Islet precursor cell (in vitro differentiated cells): ENCODE measurements at regions not wholly inside any gene's neighbourhood (a gene's known extent, or its start where the extent isn't known, plus 50 kb on each side); places are given as distances from the start of the nearest gene placed in this dataset.
"Not testable (repeated sequence)": the region's sequence is repeated elsewhere in the genome, so short reads cannot be mapped to it uniquely, and the experiment has no call there.

Experiments
- DNase-seq: peaks from one replicate; pipeline ENCODE4 v3.0.0-alpha.2; 2018

GRCh38 chr15:91625506-91625905, 228.0 kb upstream of the SLCO3A1 start:
- DNase-seq = peak; percentile 83

DNA sequence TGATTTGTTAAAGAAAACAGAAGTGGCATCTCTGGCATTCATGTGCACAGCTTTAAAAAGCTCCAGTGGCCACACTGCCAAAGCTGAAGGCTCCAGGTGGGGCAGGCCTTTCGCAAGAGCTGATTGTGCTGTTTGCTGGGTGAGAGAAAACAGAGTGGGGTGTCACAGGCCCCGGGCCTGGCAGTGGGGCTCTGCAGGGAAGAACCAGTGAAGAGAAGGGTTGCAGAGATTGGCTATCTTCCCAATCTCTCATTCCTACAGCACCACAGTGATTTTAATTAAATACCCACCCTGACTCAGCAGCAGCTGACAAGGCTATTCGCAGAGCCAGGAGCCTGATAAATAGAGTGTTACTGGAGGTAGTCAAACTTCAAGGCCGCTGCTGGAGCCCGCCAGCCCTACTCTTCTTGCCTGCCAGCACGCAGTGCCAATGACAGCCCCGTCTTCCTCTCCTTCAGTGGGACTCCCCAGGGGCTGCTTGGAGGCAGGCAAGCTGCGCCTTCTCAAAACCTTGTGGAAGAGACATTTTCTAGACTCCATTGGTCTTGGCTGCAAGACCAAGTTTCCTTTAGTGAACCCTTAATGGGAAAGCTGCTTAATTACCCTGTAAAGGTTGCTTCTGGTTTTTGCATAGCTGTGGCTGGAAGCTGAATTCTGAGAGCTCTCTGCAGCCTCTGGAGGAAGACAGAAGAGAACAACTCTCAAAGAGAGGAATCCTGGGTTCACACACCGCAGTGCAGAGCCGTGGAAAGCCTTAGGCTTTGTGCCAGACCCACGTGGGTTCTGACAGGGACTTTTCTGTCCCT, 225.8 kb upstream of the SLCO3A1 start:
- peak; percentile 78 for DNase-seq

DNA sequence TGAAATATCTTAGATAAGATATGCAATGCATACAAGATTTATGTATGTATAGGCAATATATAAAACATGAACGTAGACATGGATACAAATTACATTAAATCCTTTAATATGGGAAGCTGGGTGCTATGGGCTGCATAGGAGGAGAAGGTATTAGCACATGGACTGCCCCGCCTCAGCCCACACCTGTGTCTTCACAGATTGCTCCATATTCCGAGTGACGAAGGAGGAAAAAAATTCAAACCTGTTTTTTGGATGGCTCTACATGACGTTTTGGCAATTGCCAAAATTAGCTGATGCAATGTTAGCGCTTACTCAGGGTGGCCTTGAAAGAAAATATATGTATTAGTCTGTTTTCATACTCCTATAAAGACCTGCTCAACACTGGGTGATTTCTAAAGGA, 223.4 kb upstream of the SLCO3A1 start:
- no peak for DNase-seq

DNA sequence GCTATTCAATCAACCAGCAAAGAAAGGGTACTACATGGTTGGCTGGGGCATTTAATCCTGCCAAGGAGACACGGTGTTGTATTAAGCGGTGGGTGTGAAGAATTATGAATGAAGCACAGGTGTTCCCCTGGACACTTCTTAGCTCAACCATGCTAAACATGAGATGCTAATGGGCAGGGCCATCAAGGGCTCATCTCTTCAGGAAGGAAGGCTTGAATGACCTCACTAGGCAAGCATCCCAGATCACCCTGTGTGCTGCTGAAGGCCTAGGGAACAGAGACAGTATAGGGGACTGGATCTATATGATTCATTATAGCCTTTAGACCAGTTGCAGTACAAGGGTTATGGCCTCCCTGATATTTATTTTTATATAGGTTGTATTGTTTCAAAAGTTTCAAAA, 221.3 kb upstream of the SLCO3A1 start:
- no peak for DNase-seq

DNA sequence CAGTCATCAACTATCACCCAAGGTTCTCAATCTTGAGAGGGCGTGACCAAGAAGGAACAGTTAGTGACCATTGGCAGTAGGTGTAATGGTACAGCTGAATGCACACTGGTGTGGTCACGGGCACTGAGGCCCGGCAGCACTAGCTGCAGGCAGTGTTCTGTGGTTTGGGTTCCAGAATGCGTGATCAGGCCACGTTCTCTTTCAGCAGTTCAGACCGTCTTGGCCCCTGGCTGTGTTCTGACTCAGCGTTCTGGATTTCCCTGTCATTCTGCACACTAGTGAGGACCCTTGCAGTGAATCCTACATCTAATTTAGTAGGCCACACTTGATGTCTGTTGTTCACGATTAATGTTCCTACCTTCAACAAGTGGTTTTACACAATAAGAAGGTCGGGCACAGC, 220.5 kb upstream of the SLCO3A1 start:
- no peak for DNase-seq

GRCh38 chr15:91634179-91634578, 219.3 kb upstream of the SLCO3A1 start:
- DNase-seq = no peak

- DNase-seq = no peak
These were observed 218.4 kb upstream of the SLCO3A1 start for GRCh38 chr15:91635080-91635479.

- DNase-seq = no peak
These were observed 217.9 kb upstream of the SLCO3A1 start for GRCh38 chr15:91635641-91636040.

DNA sequence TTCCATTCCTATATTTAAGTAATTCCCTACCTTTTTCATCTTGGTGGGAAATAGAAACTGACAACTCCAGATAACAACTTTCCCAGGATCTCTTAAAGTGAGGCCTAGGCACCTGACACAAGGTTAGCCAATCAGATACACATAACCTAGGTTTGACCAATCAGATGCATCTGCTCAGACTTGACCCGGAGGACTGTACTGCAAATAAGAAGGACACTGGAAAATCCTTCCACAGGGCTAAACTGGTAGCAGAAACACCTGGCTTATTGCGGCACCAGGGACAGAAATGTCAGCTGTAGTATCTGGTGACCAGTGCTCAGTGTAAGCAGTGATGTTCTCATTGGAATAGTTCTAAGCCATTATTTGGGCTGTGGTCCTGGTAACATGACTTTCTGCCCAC, 204.5 kb upstream of the SLCO3A1 start:
- no peak for DNase-seq

GRCh38 chr15:91649831-91650321, 203.6 kb upstream of the SLCO3A1 start:
- no peak for DNase-seq

DNA sequence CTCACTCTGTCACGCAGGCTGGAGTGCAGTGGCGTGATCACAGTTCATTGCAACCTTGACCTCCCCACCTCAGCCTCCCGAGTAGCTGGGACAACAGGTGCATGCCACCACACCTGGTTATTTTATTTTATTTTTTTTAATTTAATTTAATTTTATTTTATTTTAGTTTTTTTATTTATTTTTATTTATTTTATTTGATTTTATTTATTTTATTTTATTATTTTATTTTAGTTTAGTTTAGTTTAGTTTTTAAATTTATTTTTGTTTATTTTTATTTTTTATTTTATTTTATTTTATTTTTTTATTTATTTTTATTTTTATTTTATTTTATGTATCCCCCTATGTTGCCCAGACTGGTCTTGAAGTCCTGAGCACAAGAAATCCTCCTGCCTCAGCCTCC, 202.3 kb upstream of the SLCO3A1 start:
- no peak for DNase-seq

GRCh38 chr15:91652610-91653207, 200.8 kb upstream of the SLCO3A1 start:
- DNase-seq = no peak

DNA sequence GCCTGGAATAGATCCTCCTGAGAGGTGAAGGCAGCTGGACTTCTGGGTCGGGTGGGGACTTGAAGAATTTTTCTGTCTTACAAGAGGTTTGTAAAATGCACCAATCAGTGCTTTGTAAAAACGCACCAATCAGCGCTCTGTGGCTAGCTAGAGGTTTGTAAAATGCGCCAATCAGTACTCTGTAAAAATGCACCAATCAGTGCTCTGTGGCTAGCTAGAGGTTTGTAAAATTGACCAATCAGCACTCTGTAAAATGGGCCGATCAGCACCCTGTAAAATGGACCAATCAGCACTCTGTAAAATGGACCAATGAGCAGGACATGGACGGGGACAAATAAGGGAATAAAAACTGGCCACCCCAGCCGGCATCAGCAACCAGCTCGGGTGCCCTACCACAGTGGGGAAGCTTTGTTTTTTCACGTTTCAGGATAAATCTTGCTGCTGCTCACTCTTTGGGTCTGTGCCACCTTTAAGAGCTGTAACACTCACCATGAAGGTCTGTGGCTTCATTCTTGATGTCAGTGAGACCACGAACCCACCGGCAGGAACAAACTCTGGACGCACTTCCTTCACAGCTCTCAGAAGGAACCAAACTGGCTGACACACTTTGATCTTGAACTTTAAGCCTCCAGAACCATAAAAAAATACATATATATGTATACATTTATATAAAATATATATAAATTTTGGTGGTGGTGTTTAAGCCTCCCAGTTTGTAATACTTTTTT, 197.8 kb upstream of the SLCO3A1 start:
- not testable (repeated sequence) for DNase-seq

GRCh38 chr15:91660174-91660649, 193.3 kb upstream of the SLCO3A1 start:
- DNase-seq = no peak

- DNase-seq = no peak
These were observed 189.2 kb upstream of the SLCO3A1 start for GRCh38 chr15:91664224-91664836.

DNA sequence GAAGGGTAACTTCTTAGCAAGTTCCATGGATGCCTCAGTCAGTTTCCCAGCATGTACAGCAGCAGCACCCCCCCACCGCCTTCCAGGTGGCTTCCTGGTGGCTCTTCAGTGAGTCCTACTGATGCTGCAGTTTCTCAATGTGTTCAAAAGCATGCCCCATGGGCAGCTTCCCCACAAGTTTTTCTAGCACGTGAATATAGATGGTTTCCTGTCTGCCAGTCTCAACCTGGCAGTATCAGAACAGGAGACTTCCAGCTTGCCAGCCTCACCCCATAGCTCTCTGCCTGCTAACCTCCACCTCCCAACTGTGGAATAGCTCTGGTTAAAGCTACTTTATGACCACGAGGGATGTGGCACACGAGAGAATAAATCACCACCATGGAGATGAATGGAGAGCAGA, 188.3 kb upstream of the SLCO3A1 start:
- no peak for DNase-seq

DNA sequence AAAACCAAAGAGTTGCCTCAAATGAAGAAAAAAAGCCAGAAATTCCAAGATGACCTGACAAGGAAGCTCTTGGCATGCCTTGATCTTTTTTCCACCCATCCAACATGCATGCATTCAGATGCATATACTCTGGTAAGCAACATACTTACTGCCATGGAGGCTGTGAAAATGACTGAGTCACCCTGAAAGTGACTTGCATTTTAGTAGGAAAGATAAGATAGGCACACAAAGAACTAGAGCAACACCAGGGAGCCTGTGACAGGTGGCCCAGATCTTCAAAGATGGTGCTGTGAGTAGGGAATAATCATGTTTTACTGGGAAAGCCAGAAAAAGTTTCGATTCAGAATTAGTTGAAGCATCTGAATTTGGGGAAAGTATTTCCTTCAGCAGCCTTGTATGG, 185.1 kb upstream of the SLCO3A1 start:
- no peak for DNase-seq

- DNase-seq = no peak
These were observed 183.4 kb upstream of the SLCO3A1 start for GRCh38 chr15:91670108-91670507.

GRCh38 chr15:91678003-91678402, 175.5 kb upstream of the SLCO3A1 start:
- DNase-seq = no peak

- no peak for DNase-seq
These were observed 174.1 kb upstream of the SLCO3A1 start for GRCh38 chr15:91679447-91679846.

GRCh38 chr15:91685436-91685835, 168.1 kb upstream of the SLCO3A1 start:
- no peak for DNase-seq

DNA sequence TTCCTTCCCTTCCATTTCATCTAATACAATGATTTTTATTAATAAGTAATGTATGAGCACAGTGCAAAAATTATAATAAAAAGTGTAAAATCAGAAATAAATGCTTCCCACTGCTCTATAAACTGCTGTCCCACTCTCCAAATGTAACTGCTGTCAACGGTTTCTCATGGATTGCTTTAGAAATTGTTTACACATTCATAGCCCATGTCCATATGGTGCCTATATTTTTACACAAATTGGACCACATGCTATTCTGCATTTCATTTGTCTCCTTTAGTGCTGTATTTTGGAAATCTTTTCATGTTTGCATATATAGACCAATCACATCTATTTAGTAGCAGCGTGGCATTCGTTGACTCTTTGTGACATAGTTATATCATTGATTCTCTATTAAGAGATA, 164.7 kb upstream of the SLCO3A1 start:
- DNase-seq = no peak

DNA sequence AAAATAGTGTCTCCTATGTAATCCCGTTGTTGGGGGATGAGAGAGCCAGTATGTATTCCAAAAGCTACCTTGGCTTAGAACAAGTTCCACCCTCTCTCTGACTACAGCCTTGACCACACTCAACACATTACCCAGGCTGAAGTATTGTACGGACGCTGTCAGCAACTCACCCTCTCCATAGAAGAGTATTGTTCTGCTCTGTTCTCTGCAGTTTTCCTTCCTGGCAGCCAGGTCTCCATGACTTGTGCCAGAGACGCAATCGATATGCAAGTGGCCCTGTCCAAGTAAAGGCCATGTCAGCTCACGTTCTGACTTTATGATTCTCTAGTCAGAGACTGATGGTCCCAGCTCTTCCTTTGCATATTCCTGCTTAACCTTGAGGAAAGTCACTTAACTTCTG, 164.1 kb upstream of the SLCO3A1 start:
- no peak for DNase-seq
